HFF-Myc (cell line): ENCODE measurements at regions not wholly inside any gene's neighbourhood (a gene's known extent, or its start where the extent isn't known, plus 50 kb on each side); places are given as distances from the start of the nearest gene placed in this dataset.

Experiments
- DNase-seq: peaks from one replicate; pipeline ENCODE4 v3.0.0-alpha.2; 2011; ENCODE audit warnings: low read depth; ENCODE audit errors: extremely low read depth
- H3K4me3 ChIP-seq: replicated peaks from 2 replicates; pipeline ENCODE4 v1.5.1; 2011; ENCODE audit warnings: low read depth, mild to moderate bottlenecking, control low read depth, low read length
- CTCF ChIP-seq: IDR thresholded peaks from 2 replicates; pipeline ENCODE4 v1.5.1; 2012; ENCODE audit warnings: mild to moderate bottlenecking, low read depth, low read length, control low read depth; ENCODE audit errors: missing control alignments

- TF ChIP-seq CTCF: no peak
- DNase-seq: no peak
- H3K4me3 ChIP-seq: no peak overlapping the region
Measured at GRCh38 chr20:21623781-21624094, 81.7 kb upstream of the PAX1 start.

GRCh38 chr20:21623074-21623780, 82.2 kb upstream of the PAX1 start:
- no peak overlapping the region for H3K4me3 ChIP-seq
- no peak for TF ChIP-seq CTCF
- DNase-seq: no peak

GRCh38 chr20:21622097-21622857, 83.2 kb upstream of the PAX1 start:
- no peak for TF ChIP-seq CTCF
- H3K4me3 ChIP-seq: no peak overlapping the region
- no peak for DNase-seq

- TF ChIP-seq CTCF: no peak
- DNase-seq: no peak
- H3K4me3 ChIP-seq: no peak overlapping the region
Measured at GRCh38 chr20:21618759-21619416, 86.6 kb upstream of the PAX1 start.

GRCh38 chr20:21615617-21616080, 89.8 kb upstream of the PAX1 start:
- TF ChIP-seq CTCF: peak; percentile 62
- DNase-seq: no peak
- no peak overlapping the region for H3K4me3 ChIP-seq

- no peak for DNase-seq
- H3K4me3 ChIP-seq: no peak overlapping the region
- TF ChIP-seq CTCF: no peak
Measured at GRCh38 chr20:21614980-21615379, 90.5 kb upstream of the PAX1 start.
